ENCODE measurements at regions not wholly inside any gene's neighbourhood (a gene's known extent, or its start where the extent isn't known, plus 50 kb on each side); places are given as distances from the start of the nearest gene placed in this dataset.

GRCh38 chr2:150889141-150889540 lies 372.5 kb downstream of the RBM43 start:
- DNase-seq: no peak

- DNase-seq: no peak
These were observed 373.3 kb downstream of the RBM43 start for GRCh38 chr2:150888337-150888736.

- DNase-seq: no peak
These were observed 373.7 kb downstream of the RBM43 start for GRCh38 chr2:150887926-150888325.

- DNase-seq: no peak
These were observed 375.8 kb downstream of the RBM43 start for GRCh38 chr2:150885774-150886386.

- no peak for DNase-seq
These were observed 376.4 kb downstream of the RBM43 start for GRCh38 chr2:150885236-150885635.

GRCh38 chr2:150883613-150883895 lies 378.1 kb downstream of the RBM43 start:
- DNase-seq: no peak

GRCh38 chr2:150882751-150883612 lies 378.7 kb downstream of the RBM43 start:
- no peak for DNase-seq

- DNase-seq: no peak
These were observed 380.7 kb downstream of the RBM43 start for GRCh38 chr2:150880986-150881385.

- DNase-seq: no peak
These were observed 383.3 kb downstream of the RBM43 start for GRCh38 chr2:150878356-150878755.

- DNase-seq: peak; percentile 71
These were observed 385.3 kb downstream of the RBM43 start for GRCh38 chr2:150876251-150876950.

GRCh38 chr2:150873396-150873772 lies 385.9 kb upstream of the RND3 start:
- DNase-seq: no peak

GRCh38 chr2:150872756-150873395 lies 385.4 kb upstream of the RND3 start:
- peak; percentile 59 for DNase-seq

GRCh38 chr2:150866431-150866830 lies 379.0 kb upstream of the RND3 start:
- DNase-seq: no peak

- DNase-seq: no peak
These were observed 376.2 kb upstream of the RND3 start for GRCh38 chr2:150863691-150864090.

- DNase-seq: no peak
These were observed 372.8 kb upstream of the RND3 start for GRCh38 chr2:150860301-150860700.

GRCh38 chr2:150859877-150860276 lies 372.4 kb upstream of the RND3 start:
- no peak for DNase-seq

- no peak for DNase-seq
These were observed 371.7 kb upstream of the RND3 start for GRCh38 chr2:150859162-150859561.

- DNase-seq: no peak
These were observed 370.9 kb upstream of the RND3 start for GRCh38 chr2:150858382-150858781.

- no peak for DNase-seq
These were observed 369.3 kb upstream of the RND3 start for GRCh38 chr2:150856596-150857281.

- no peak for DNase-seq
These were observed 365.8 kb upstream of the RND3 start for GRCh38 chr2:150853263-150853662.

GRCh38 chr2:150850641-150851040 lies 363.2 kb upstream of the RND3 start:
- no peak for DNase-seq

GRCh38 chr2:150847578-150847977 lies 360.1 kb upstream of the RND3 start:
- DNase-seq: no peak

GRCh38 chr2:150846691-150847090 lies 359.2 kb upstream of the RND3 start:
- DNase-seq: no peak
